Esophagus squamous epithelium (tissue), 5 donors: ENCODE measurements at regions not wholly inside any gene's neighbourhood (a gene's known extent, or its start where the extent isn't known, plus 50 kb on each side); places are given as distances from the start of the nearest gene placed in this dataset.

Experiments used
- DNase-seq: peaks from one replicate; lab custom pipeline; 2025; lab: John Stamatoyannopoulos, UW
- H3K27ac ChIP-seq, 4 donors: fragments of 200-600 bp; sonication (generic); one replicate each; pipeline ENCODE4 v1.5.1; 2016 to 2019; ENCODE audit warnings: mild to moderate bottlenecking in 1 of 4
- H3K27me3 ChIP-seq, 4 donors: fragments of 200-600 bp; sonication (generic); 1 replicate in 3 of 4; 2 replicates in 1 of 4; pipeline versions ENCODE4 v1.5.1 to v1.6.0; 2017 to 2021; ENCODE audit warnings: antibody characterized with exemption in 1 of 4
- H3K36me3 ChIP-seq, 3 donors: fragments of 200-600 bp; sonication (generic); one replicate each; pipeline ENCODE4 v1.5.1; 2016 to 2019
- H3K4me1 ChIP-seq, 3 donors: fragments of 200-600 bp; sonication (generic); one replicate each; pipeline ENCODE4 v1.5.1; 2017 to 2019
- H3K4me3 ChIP-seq, 4 donors: fragments of 200-600 bp; sonication (generic); 1 replicate in 3 of 4; 2 replicates in 1 of 4; pipeline ENCODE4 v1.5.1; 2016 to 2019; ENCODE audit warnings: mild to moderate bottlenecking in 2 of 4, moderate library complexity in 1 of 4
- H3K9me3 ChIP-seq, 3 donors: fragments of 200-600 bp; sonication (generic); one replicate each; pipeline ENCODE4 v1.5.1; 2016 to 2019
- POLR2A ChIP-seq, 4 donors: fragments of 450-650 bp; IDR thresholded peaks; one replicate each; pipeline ENCODE4 v1.6.1; 2017; ENCODE audit warnings: antibody characterized with exemption in 4 of 4, mild to moderate bottlenecking in 4 of 4, moderate library complexity in 3 of 4
- WGBS, 2 donors: methylation state at CpG; one replicate each; pipeline ENCODE4 v1.1.5; 2018; 5-methylcytosine and 5-hydroxymethylcytosine counted together
- intact Hi-C: fragments of 100-400 bp; cut with DNase I; formaldehyde crosslinking; loops from one replicate; pipeline ENCODE4 v1.15.0; 2022
- TF ChIP-seq, protein P1 (sequence below), 6 experiments: fragments of 450-650 bp in 4 of 6; fragments of 200-600 bp in 2 of 6; sonication (generic) in 2 of 6; IDR thresholded peaks; one replicate each; pipeline ENCODE4 v1.5.1; 2016 to 2019; ENCODE audit warnings: antibody characterized with exemption in 6 of 6, mild to moderate bottlenecking in 4 of 6, moderate library complexity in 4 of 6
- donor health status: DM: yes; HTN: yes; CAD: no.

DNA sequence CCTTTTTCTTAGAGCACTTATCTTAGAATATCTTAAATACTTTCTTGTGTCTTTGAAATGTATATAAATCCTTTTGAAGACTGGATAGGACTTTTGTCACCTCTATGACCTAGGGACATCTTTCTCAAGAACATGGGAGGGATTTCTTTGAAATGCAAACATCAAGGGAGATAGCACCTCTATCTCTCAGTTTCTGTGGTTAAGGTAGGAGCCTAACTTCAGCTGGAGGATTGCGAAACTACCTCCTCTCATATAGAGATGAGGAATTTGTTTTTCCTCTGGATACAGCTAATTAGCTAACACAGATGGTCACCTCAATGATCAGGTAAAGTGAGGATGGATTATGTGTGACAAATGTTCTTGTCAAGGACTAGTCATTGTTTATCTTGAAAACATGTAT is 631.3 kb upstream of the IMPG1 start:
- Histone ChIP-seq H3K9me3 (no peaks in the 10 kb centered on the region), H3K36me3 (no peaks in the 10 kb centered on the region), H3K4me3 (no peak overlapping the region), H3K4me1 (no peaks in the 10 kb centered on the region), H3K27me3 (no peaks in the 10 kb centered on the region), H3K27ac (no peak overlapping the region)
- TF ChIP-seq, protein P1, sequence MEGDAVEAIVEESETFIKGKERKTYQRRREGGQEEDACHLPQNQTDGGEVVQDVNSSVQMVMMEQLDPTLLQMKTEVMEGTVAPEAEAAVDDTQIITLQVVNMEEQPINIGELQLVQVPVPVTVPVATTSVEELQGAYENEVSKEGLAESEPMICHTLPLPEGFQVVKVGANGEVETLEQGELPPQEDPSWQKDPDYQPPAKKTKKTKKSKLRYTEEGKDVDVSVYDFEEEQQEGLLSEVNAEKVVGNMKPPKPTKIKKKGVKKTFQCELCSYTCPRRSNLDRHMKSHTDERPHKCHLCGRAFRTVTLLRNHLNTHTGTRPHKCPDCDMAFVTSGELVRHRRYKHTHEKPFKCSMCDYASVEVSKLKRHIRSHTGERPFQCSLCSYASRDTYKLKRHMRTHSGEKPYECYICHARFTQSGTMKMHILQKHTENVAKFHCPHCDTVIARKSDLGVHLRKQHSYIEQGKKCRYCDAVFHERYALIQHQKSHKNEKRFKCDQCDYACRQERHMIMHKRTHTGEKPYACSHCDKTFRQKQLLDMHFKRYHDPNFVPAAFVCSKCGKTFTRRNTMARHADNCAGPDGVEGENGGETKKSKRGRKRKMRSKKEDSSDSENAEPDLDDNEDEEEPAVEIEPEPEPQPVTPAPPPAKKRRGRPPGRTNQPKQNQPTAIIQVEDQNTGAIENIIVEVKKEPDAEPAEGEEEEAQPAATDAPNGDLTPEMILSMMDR (IDR thresholded peaks at IDR 0.05) = no peak
- no peak for TF ChIP-seq POLR2A (IDR thresholded peaks at IDR 0.05)
- no peak for DNase-seq
- intact Hi-C loops = no loop called here
- WGBS, 2 donors = 70 to 83% methylated on average over 1 of the region's 1 CpG

DNA sequence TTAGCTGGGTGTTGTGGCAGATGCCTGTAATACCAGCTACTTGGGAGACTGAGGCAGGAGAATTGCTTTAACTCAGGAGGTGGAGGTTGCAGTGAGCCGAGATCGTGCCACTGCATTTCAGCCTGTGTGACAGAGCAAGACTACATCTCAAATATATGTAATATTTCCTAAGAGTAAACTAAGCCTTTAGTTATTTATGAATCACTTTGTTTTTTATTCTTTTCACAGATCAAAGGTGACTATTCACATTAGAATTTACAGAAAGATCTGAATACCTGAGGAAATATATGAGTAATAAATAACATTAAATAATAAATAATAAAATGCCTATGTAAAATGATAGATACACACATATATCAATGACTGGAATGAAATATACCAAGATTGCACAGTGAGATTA is 630.8 kb upstream of the IMPG1 start:
- WGBS, 2 donors = 75 to 90% methylated on average over 2 of the region's 2 CpGs
- no peak overlapping the region for H3K27ac ChIP-seq
- intact Hi-C loops = no loop called here
- H3K4me3 ChIP-seq = no peak overlapping the region
- no peak for TF ChIP-seq POLR2A (IDR thresholded peaks at IDR 0.05)
- TF ChIP-seq, protein P1 (IDR thresholded peaks at IDR 0.05) = no peak
- H3K27me3 ChIP-seq = no peaks in the 10 kb centered on the region
- no peaks in the 10 kb centered on the region for H3K4me1 ChIP-seq
- no peak for DNase-seq
- no peaks in the 10 kb centered on the region for H3K9me3 ChIP-seq
- no peaks in the 10 kb centered on the region for H3K36me3 ChIP-seq

DNA sequence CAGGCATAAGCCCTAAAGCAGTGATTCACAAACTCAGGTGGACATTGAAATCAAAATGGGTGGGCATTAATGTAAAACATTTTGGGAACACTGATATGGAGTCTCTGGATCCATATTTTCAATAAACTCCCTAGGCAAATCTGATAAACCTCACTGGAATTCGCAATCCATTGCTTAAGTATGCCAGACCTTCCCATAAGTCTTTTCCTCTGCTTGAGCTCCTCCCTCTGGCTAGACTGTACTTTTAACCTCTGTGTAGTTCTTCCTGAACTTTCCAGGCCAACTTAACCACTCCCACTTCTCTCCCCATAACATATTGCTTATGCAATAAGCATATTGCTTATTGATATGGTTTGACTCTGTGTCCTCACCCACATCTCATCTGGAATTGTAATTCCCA is 629.7 kb upstream of the IMPG1 start:
- H3K36me3 ChIP-seq = no peaks in the 10 kb centered on the region
- H3K27me3 ChIP-seq = no peaks in the 10 kb centered on the region
- no peak overlapping the region for H3K4me3 ChIP-seq
- 50 to 79% methylated on average over 1 of the region's 1 CpG for WGBS, 2 donors
- DNase-seq = no peak
- H3K9me3 ChIP-seq = no peaks in the 10 kb centered on the region
- TF ChIP-seq POLR2A (IDR thresholded peaks at IDR 0.05) = no peak
- TF ChIP-seq, protein P1 (IDR thresholded peaks at IDR 0.05) = no peak
- no peak overlapping the region for H3K27ac ChIP-seq
- no peaks in the 10 kb centered on the region for H3K4me1 ChIP-seq
- intact Hi-C loops = no loop called here

DNA sequence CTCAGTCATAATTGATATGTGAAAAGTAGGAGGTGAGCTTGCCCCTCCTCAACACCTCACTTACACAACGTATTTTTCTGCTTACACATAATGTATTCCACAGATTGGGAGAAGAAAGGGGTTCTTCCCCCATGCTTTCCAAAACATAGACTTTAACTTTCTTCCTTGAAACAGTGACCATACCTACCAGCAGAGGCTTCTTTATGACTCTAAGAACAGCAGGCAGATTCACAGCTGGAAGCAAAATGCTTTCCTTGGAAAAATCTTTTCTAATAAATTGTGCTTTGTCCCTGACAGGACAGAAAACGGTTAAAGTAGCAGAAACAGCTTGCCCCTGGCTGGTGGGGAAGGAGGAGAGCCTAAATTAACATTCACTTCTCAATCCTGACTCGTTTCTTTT is 629.1 kb upstream of the IMPG1 start:
- 29 to 42% methylated on average over 3 of the region's 3 CpGs for WGBS, 2 donors
- Histone ChIP-seq H3K36me3 (no peaks in the 10 kb centered on the region), H3K27me3 (no peaks in the 10 kb centered on the region), H3K4me3 (no peak overlapping the region), H3K9me3 (no peaks in the 10 kb centered on the region), H3K4me1 (no peaks in the 10 kb centered on the region), H3K27ac (no peak overlapping the region)
- no peak for DNase-seq
- TF ChIP-seq POLR2A (IDR thresholded peaks at IDR 0.05) = no peak
- TF ChIP-seq, protein P1 (IDR thresholded peaks at IDR 0.05) = no peak
- intact Hi-C loops = no loop called here

DNA sequence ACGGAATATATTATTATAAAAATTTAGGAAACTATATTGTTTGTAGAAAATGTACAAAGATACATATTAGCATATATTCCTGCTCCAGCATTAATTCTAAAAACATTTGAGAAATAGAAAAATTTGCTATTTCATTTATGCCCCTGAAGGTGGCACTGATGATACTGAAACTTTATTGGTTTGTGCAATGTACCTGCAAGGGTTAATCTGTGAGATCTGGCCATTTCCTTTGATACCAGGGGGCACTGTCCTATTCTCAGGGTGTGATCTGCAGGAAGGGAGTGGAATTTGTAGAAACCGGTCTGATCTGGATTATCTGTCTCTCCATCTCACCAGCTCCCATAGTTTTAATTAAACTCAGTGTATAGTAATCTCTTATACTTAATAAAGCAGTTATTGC is 625.1 kb upstream of the IMPG1 start:
- Histone ChIP-seq H3K27ac (no peak overlapping the region), H3K36me3 (no peaks in the 10 kb centered on the region), H3K9me3 (no peaks in the 10 kb centered on the region), H3K27me3 (no peaks in the 10 kb centered on the region), H3K4me3 (no peak overlapping the region), H3K4me1 (no peaks in the 10 kb centered on the region)
- no peak for DNase-seq
- 39 to 41% methylated on average over 2 of the region's 2 CpGs for WGBS, 2 donors
- no peak for TF ChIP-seq POLR2A (IDR thresholded peaks at IDR 0.05)
- TF ChIP-seq, protein P1 (IDR thresholded peaks at IDR 0.05) = no peak
- intact Hi-C loops = no loop called here
